Hepatocyte (in vitro differentiated cells): ENCODE measurements at regions not wholly inside any gene's neighbourhood (a gene's known extent, or its start where the extent isn't known, plus 50 kb on each side); places are given as distances from the start of the nearest gene placed in this dataset.

Experiments
- DNase-seq: peaks from one replicate; pipeline ENCODE4 v3.0.0-alpha.2; 2016; ENCODE audit warnings: low spot score
- H2AFZ ChIP-seq: fragments of 200-600 bp; sonication (generic); 2 replicates; pipeline ENCODE4 v1.6.0; 2016; ENCODE audit warnings: antibody characterized with exemption, mild to moderate bottlenecking
- H3K27ac ChIP-seq: fragments of 200-600 bp; sonication (generic); 2 replicates; pipeline ENCODE4 v1.5.1; 2016; ENCODE audit warnings: mild to moderate bottlenecking
- H3K27me3 ChIP-seq: fragments of 200-600 bp; sonication (generic); 2 replicates; pipeline ENCODE4 v1.6.1; 2016
- H3K36me3 ChIP-seq: fragments of 200-600 bp; sonication (generic); replicated peaks from 2 replicates; pipeline ENCODE4 v1.5.1; 2016; ENCODE audit warnings: low read depth; ENCODE audit not compliant: insufficient read depth
- H3K4me1 ChIP-seq: fragments of 200-600 bp; sonication (generic); 2 replicates; pipeline ENCODE4 v1.5.1; 2016; ENCODE audit warnings: mild to moderate bottlenecking, moderate library complexity; ENCODE audit not compliant: insufficient read depth
- H3K4me2 ChIP-seq: fragments of 200-600 bp; sonication (generic); 2 replicates; pipeline ENCODE4 v1.6.0; 2016
- H3K4me3 ChIP-seq: fragments of 200-600 bp; sonication (generic); 2 replicates; pipeline ENCODE4 v1.5.1; 2016; ENCODE audit warnings: mild to moderate bottlenecking
- H3K79me2 ChIP-seq: fragments of 200-600 bp; sonication (generic); 2 replicates; pipeline ENCODE4 v1.6.0; 2017; ENCODE audit warnings: mild to moderate bottlenecking
- H3K9me2 ChIP-seq: fragments of 200-600 bp; sonication (generic); replicated peaks from 2 replicates; pipeline ENCODE4 v1.6.0; 2017; ENCODE audit warnings: mild to moderate bottlenecking; ENCODE audit not compliant: insufficient read depth
- H3K9me3 ChIP-seq: fragments of 200-600 bp; sonication (generic); 2 replicates; pipeline ENCODE4 v1.5.1; 2016; ENCODE audit warnings: low read depth, mild to moderate bottlenecking
- H4K20me1 ChIP-seq: fragments of 200-600 bp; sonication (generic); 2 replicates; pipeline ENCODE4 v1.6.0; 2016; ENCODE audit warnings: mild to moderate bottlenecking; ENCODE audit not compliant: insufficient read depth, poor library complexity, severe bottlenecking
- CTCF ChIP-seq: fragments of 200-600 bp; sonication (generic); IDR thresholded peaks from 2 replicates; pipeline ENCODE4 v1.5.1; 2016; ENCODE audit warnings: antibody characterized with exemption, mild to moderate bottlenecking; ENCODE audit not compliant: poor library complexity
- EZH2 ChIP-seq: fragments of 200-600 bp; sonication (generic); IDR thresholded peaks from 2 replicates; pipeline ENCODE4 v1.6.1; 2016; ENCODE audit warnings: antibody characterized with exemption, mild to moderate bottlenecking, borderline replicate concordance
- EZH2phosphoT487 ChIP-seq: fragments of 200-600 bp; sonication (generic); IDR thresholded peaks from one replicate; pipeline ENCODE4 v1.6.1; 2018; ENCODE audit warnings: antibody characterized with exemption, mild to moderate bottlenecking, low read depth, moderate library complexity; ENCODE audit not compliant: unreplicated experiment, severe bottlenecking
- WGBS: methylation state at CpG from one replicate; pipeline ENCODE4 v1.1.6; 2016; ENCODE audit warnings: low lambda C conversion rate; ENCODE audit errors: missing lambda C conversion rate; 5-methylcytosine and 5-hydroxymethylcytosine counted together

- Histone ChIP-seq H3K36me3 (no peaks in the 10 kb centered on the region), H3K4me2 (no peak overlapping the region), H2AFZ (no peak overlapping the region), H3K27ac (no peak overlapping the region), H4K20me1 (no peaks in the 10 kb centered on the region), H3K9me3 (no peaks in the 10 kb centered on the region), H3K4me3 (no peak overlapping the region), H3K9me2 (no peaks in the 10 kb centered on the region), H3K27me3 (no peaks in the 10 kb centered on the region), H3K79me2 (no peaks in the 10 kb centered on the region), H3K4me1 (no peaks in the 10 kb centered on the region)
- no peak for TF ChIP-seq EZH2
- no peak for TF ChIP-seq CTCF
- TF ChIP-seq EZH2phosphoT487: no peak
- WGBS: 89% methylated on average over 1 of the region's 1 CpG
- no peak for DNase-seq
Observed at GRCh38 chr16:35565626-35566025, 2106.2 kb downstream of the TP53TG3F start.

- H3K36me3 ChIP-seq: no peaks in the 10 kb centered on the region
- no peak overlapping the region for H2AFZ ChIP-seq
- H3K4me1 ChIP-seq: no peaks in the 10 kb centered on the region
- no peaks in the 10 kb centered on the region for H3K9me2 ChIP-seq
- H4K20me1 ChIP-seq: no peaks in the 10 kb centered on the region
- H3K27ac ChIP-seq: no peak overlapping the region
- H3K9me3 ChIP-seq: no peaks in the 10 kb centered on the region
- H3K27me3 ChIP-seq: no peaks in the 10 kb centered on the region
- no peak for TF ChIP-seq EZH2phosphoT487
- TF ChIP-seq EZH2: no peak
- no peak for TF ChIP-seq CTCF
- no peak for DNase-seq
- H3K4me3 ChIP-seq: no peak overlapping the region
- no peaks in the 10 kb centered on the region for H3K79me2 ChIP-seq
- no peak overlapping the region for H3K4me2 ChIP-seq
Observed at GRCh38 chr16:35569413-35569812, 2110.0 kb downstream of the TP53TG3F start.

GRCh38 chr16:35570946-35571345 is 2111.5 kb downstream of the TP53TG3F start:
- no peak overlapping the region for H3K4me2 ChIP-seq
- H3K4me1 ChIP-seq: no peaks in the 10 kb centered on the region
- WGBS: 49% methylated on average over 2 of the region's 2 CpGs
- H4K20me1 ChIP-seq: no peaks in the 10 kb centered on the region
- no peak overlapping the region for H2AFZ ChIP-seq
- DNase-seq: no peak
- no peaks in the 10 kb centered on the region for H3K9me3 ChIP-seq
- TF ChIP-seq CTCF (no peak), EZH2phosphoT487 (no peak), EZH2 (no peak)
- no peaks in the 10 kb centered on the region for H3K79me2 ChIP-seq
- H3K4me3 ChIP-seq: no peak overlapping the region
- H3K27me3 ChIP-seq: no peaks in the 10 kb centered on the region
- no peaks in the 10 kb centered on the region for H3K36me3 ChIP-seq
- no peaks in the 10 kb centered on the region for H3K9me2 ChIP-seq
- no peak overlapping the region for H3K27ac ChIP-seq

- Histone ChIP-seq H3K27me3 (no peaks in the 10 kb centered on the region), H3K9me3 (no peaks in the 10 kb centered on the region), H2AFZ (no peak overlapping the region), H3K4me3 (no peak overlapping the region), H3K4me1 (no peaks in the 10 kb centered on the region), H3K9me2 (no peaks in the 10 kb centered on the region), H3K27ac (no peak overlapping the region), H3K36me3 (no peaks in the 10 kb centered on the region), H3K4me2 (no peak overlapping the region), H4K20me1 (no peaks in the 10 kb centered on the region), H3K79me2 (no peaks in the 10 kb centered on the region)
- 25% methylated on average over 3 of the region's 3 CpGs for WGBS
- no peak for DNase-seq
- TF ChIP-seq CTCF: no peak
- TF ChIP-seq EZH2: no peak
- TF ChIP-seq EZH2phosphoT487: no peak
Observed at GRCh38 chr16:35572186-35572585, 2112.8 kb downstream of the TP53TG3F start.
